ENCODE measurements at regions not wholly inside any gene's neighbourhood (a gene's known extent, or its start where the extent isn't known, plus 50 kb on each side); places are given as distances from the start of the nearest gene placed in this dataset.
"Not testable (repeated sequence)": the region's sequence is repeated elsewhere in the genome, so short reads cannot be mapped to it uniquely, and the experiment has no call there.

- DNase-seq (ENCODE audit: low read depth, low spot score): no peak
Observed at GRCh38 chr3:187997946-187998561, 155.9 kb upstream of the LPP start.

- DNase-seq (ENCODE audit: low read depth, low spot score): no peak
Observed at GRCh38 chr3:187998611-187999010, 155.3 kb upstream of the LPP start.

GRCh38 chr3:187999821-188000220, 154.1 kb upstream of the LPP start:
- no peak for DNase-seq (ENCODE audit: low read depth, low spot score)

GRCh38 chr3:188000361-188000861, 153.5 kb upstream of the LPP start:
- no peak for DNase-seq (ENCODE audit: low read depth, low spot score)

- DNase-seq (ENCODE audit: low read depth, low spot score): peak; percentile 49
Observed at GRCh38 chr3:188001093-188001492, 152.9 kb upstream of the LPP start.

- no peak for DNase-seq (ENCODE audit: low read depth, low spot score)
Observed at GRCh38 chr3:188001926-188002325, 152.0 kb upstream of the LPP start.

GRCh38 chr3:188002626-188003138, 151.3 kb upstream of the LPP start:
- DNase-seq (ENCODE audit: low read depth, low spot score): no peak

GRCh38 chr3:188003188-188004171, 150.5 kb upstream of the LPP start:
- DNase-seq (ENCODE audit: low read depth, low spot score): no peak

- no peak for DNase-seq (ENCODE audit: low read depth, low spot score)
Observed at GRCh38 chr3:188006726-188007393, 147.1 kb upstream of the LPP start.

GRCh38 chr3:188007897-188008296, 146.1 kb upstream of the LPP start:
- DNase-seq (ENCODE audit: low read depth, low spot score): no peak

- no peak for DNase-seq (ENCODE audit: low read depth, low spot score)
Observed at GRCh38 chr3:188008582-188009213, 145.3 kb upstream of the LPP start.

GRCh38 chr3:188010478-188010877, 143.5 kb upstream of the LPP start:
- no peak for DNase-seq (ENCODE audit: low read depth, low spot score)

- DNase-seq (ENCODE audit: low read depth, low spot score): no peak
Observed at GRCh38 chr3:188019727-188020126, 134.2 kb upstream of the LPP start.

- no peak for DNase-seq (ENCODE audit: low read depth, low spot score)
Observed at GRCh38 chr3:188021041-188021440, 132.9 kb upstream of the LPP start.

GRCh38 chr3:188021502-188022040, 132.4 kb upstream of the LPP start:
- DNase-seq (ENCODE audit: low read depth, low spot score): no peak

GRCh38 chr3:188022902-188023301, 131.1 kb upstream of the LPP start:
- DNase-seq (ENCODE audit: low read depth, low spot score): not testable (repeated sequence)

GRCh38 chr3:188025555-188025954, 128.4 kb upstream of the LPP start:
- no peak for DNase-seq (ENCODE audit: low read depth, low spot score)

GRCh38 chr3:188026191-188026968, 127.6 kb upstream of the LPP start:
- DNase-seq (ENCODE audit: low read depth, low spot score): no peak

- no peak for DNase-seq (ENCODE audit: low read depth, low spot score)
Observed at GRCh38 chr3:188031121-188031520, 122.8 kb upstream of the LPP start.

GRCh38 chr3:188034989-188035388, 119.0 kb upstream of the LPP start:
- no peak for DNase-seq (ENCODE audit: low read depth, low spot score)

Data from smooth muscle cell of the brain vasculature (primary cell).